ENCODE measurements at regions not wholly inside any gene's neighbourhood (a gene's known extent, or its start where the extent isn't known, plus 50 kb on each side); places are given as distances from the start of the nearest gene placed in this dataset.

DNA sequence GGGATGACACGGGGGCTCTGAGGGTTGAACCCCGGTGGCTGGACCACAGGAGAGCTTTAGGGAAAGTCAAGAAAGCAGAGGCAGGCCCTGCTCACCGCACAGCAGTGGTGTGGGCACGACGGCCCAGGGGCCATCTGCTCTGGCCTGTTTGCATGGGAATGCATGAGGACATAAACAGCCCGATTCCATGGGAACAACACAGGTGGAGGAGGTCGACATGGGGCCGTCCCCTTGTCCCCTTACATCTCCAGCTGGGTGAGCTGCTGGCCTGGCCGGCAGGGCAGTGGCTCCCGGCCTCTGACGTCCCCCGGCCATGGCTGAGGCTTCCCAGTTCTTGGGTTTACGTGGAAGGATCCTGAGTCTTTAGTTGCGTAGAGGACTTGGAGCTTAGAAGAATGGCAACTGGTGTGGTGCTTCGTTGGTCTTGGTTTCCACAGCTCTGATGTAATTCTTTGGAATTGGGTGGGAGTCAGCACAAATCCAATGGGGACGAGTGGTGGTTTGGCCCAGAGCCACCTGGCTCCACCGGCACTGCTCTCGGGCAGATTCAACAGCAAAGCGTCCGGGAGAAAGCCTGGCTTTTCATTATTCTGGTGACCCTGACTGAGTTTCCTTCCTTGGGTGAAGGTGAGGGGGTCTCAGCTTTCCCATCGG lies 98.3 kb upstream of the HDAC4 start:
- TF ChIP-seq, protein P1, sequence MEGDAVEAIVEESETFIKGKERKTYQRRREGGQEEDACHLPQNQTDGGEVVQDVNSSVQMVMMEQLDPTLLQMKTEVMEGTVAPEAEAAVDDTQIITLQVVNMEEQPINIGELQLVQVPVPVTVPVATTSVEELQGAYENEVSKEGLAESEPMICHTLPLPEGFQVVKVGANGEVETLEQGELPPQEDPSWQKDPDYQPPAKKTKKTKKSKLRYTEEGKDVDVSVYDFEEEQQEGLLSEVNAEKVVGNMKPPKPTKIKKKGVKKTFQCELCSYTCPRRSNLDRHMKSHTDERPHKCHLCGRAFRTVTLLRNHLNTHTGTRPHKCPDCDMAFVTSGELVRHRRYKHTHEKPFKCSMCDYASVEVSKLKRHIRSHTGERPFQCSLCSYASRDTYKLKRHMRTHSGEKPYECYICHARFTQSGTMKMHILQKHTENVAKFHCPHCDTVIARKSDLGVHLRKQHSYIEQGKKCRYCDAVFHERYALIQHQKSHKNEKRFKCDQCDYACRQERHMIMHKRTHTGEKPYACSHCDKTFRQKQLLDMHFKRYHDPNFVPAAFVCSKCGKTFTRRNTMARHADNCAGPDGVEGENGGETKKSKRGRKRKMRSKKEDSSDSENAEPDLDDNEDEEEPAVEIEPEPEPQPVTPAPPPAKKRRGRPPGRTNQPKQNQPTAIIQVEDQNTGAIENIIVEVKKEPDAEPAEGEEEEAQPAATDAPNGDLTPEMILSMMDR (conservative IDR thresholded peaks at IDR 0.05; ENCODE audit: low read length), result no peak
- peak; percentile 66 for DNase-seq (ENCODE audit: low read depth)
- no peak overlapping the region for H3K4me3 ChIP-seq (ENCODE audit: low read length)

DNA sequence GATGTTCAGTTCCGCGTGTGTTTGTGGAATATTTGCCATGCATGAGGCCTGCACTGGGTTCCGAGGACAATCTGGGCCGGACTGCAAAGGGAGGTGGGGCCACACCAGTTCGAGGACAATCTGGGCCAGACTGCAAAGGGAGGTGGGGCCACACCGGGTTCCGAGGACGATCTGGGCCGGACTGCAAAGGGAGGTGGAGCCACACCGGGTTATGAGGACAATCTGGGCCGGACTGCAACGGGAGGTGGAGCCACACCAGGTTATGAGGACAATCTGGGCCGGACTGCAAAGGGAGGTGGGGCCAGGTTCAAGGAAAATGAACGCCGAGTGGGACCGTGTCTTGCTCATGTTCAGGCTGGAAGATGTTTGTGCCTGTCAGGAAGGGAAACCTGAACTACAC lies 97.8 kb upstream of the HDAC4 start:
- no peak for DNase-seq (ENCODE audit: low read depth)
- no peak overlapping the region for H3K4me3 ChIP-seq (ENCODE audit: low read length)
- TF ChIP-seq, protein P1 (conservative IDR thresholded peaks at IDR 0.05; ENCODE audit: low read length), result no peak

DNA sequence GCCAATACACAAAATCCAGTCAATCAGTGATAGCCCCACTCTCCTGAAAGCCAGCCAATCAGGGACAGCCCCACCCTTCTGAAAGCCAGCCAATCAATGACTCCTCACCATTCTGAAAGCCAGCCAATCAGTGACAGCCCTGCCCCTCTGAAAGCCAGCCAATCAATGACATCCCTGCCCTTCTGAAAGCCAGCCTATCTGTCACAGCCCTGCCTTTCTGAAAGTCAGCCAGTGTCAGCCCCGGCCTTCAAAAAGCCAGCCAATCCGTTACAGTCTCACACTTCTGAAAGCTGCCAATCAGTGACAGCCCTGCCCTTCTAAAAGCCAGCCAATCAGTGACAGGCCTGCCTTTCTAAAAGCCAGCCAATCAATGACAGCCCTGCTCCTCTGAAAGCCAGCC lies 95.9 kb upstream of the HDAC4 start:
- TF ChIP-seq, protein P1 (conservative IDR thresholded peaks at IDR 0.05; ENCODE audit: low read length), result no peak
- no peak for DNase-seq (ENCODE audit: low read depth)
- no peak overlapping the region for H3K4me3 ChIP-seq (ENCODE audit: low read length)

DNA sequence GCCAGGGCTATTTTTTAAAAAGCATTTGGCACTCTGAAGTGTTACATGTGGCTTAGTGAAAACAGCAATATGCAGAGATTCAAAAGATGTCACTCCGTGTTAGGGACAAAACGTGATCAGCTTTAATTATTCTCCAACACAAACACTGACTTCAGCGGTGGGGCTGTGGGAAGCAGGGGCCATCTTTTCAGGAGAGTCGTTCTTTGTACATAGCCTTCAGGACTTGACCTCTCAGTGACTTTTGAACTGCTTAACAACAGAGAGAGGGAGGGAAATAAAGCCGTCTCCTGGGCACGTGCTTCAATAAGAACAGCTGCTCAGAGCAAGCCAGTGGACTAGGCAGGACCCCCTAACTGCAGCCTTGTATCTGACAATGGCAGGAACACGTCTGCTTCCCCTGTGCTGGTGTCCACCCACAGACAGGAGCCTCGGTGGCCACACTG lies 95.0 kb upstream of the HDAC4 start:
- no peak overlapping the region for H3K4me3 ChIP-seq (ENCODE audit: low read length)
- TF ChIP-seq, protein P1 (conservative IDR thresholded peaks at IDR 0.05; ENCODE audit: low read length), result no peak
- DNase-seq (ENCODE audit: low read depth), result no peak

DNA sequence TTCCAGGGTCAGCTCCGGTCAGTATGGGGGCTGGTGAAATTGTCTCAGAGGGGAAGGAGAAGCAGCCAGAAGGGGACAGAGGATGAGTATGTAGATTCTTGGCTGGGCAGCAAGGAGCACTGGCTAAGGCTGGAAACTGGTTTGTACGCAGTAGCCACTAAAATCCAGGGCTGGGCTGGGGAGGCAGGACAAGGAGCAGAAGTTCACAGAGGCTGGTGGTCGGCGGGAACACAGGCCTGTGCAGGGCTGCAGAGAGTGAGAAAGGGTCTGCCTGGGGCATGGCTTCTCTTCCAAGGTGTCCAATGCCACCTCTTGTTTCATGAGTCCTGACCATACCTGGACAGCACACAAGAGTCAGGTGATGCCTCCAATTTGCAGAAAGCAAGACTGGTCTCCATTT lies 94.4 kb upstream of the HDAC4 start:
- DNase-seq (ENCODE audit: low read depth), result no peak
- no peak overlapping the region for H3K4me3 ChIP-seq (ENCODE audit: low read length)
- TF ChIP-seq, protein P1 (conservative IDR thresholded peaks at IDR 0.05; ENCODE audit: low read length), result no peak

DNA sequence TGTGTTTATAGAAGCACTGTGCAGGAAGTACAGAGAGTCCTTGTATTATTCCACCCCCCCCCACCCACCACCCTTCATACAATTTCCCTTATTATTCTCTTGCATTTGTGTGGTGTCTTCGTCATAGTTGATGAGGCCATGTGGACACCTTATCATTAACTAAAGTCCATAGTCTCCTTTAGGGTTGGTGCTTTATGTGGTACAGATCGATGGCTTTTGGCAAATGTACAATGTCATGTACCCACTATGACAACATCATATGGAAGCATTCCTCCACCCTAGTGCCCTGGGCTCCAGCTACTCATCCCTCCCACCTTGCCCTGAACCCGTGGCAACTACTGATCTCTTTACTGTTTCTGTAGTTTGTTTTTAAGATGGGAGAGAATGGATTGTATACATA lies 93.8 kb upstream of the HDAC4 start:
- TF ChIP-seq, protein P1 (conservative IDR thresholded peaks at IDR 0.05; ENCODE audit: low read length), result no peak
- no peak overlapping the region for H3K4me3 ChIP-seq (ENCODE audit: low read length)
- DNase-seq (ENCODE audit: low read depth), result no peak

DNA sequence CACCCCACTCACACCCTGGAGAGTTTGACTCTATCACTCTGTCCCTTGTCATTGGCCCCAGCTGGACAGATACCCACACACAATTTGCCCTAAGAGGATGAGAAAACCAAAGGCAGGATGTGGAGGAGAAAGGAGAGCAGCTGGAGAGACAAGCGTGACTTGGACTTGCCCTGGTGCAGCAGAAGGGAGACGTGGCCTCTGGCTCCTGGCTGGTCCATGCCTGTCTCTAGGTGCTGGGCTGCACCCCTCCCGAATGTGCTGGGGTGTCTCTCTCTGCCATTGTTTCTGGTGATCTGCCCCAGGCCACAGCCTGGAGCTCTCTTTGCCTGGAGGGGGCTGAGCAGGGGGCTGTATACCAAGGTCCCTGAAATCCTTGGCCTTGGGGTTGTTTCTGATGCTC lies 88.7 kb upstream of the HDAC4 start:
- no peak for DNase-seq (ENCODE audit: low read depth)
- TF ChIP-seq, protein P1 (conservative IDR thresholded peaks at IDR 0.05; ENCODE audit: low read length), result no peak
- no peak overlapping the region for H3K4me3 ChIP-seq (ENCODE audit: low read length)
